ENCODE measurements at regions not wholly inside any gene's neighbourhood (a gene's known extent, or its start where the extent isn't known, plus 50 kb on each side); places are given as distances from the start of the nearest gene placed in this dataset.

DNA sequence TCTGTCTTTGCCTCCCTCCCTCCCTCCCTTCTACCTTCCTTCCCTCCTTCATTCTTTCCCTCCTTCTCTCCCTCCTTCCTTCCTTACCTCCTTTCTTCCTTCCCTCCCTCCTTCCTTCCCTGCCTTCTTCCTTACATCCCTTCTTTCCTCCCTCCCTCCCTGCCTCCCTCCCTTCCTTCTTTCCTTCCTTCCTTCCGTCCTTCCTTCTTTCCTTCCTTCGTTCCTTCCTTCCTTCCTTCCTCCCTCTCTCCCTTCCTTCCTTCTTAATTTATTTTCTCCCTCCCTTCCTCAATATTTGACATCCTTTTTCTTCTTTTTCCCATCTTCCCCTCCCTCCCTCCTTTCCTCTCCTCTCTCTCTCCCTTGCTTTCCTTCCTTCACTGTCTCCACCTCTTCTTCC, 301.8 kb downstream of the GATA3 start:
- TF ChIP-seq, protein P1, sequence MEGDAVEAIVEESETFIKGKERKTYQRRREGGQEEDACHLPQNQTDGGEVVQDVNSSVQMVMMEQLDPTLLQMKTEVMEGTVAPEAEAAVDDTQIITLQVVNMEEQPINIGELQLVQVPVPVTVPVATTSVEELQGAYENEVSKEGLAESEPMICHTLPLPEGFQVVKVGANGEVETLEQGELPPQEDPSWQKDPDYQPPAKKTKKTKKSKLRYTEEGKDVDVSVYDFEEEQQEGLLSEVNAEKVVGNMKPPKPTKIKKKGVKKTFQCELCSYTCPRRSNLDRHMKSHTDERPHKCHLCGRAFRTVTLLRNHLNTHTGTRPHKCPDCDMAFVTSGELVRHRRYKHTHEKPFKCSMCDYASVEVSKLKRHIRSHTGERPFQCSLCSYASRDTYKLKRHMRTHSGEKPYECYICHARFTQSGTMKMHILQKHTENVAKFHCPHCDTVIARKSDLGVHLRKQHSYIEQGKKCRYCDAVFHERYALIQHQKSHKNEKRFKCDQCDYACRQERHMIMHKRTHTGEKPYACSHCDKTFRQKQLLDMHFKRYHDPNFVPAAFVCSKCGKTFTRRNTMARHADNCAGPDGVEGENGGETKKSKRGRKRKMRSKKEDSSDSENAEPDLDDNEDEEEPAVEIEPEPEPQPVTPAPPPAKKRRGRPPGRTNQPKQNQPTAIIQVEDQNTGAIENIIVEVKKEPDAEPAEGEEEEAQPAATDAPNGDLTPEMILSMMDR (conservative IDR thresholded peaks at IDR 0.05 in 1 of 2, IDR thresholded peaks at IDR 0.05 in 1 of 2; ENCODE audit: extremely low read depth in 1 of 2, insufficient read depth in 1 of 2, low read depth in 1 of 2, low read length in 2 of 2) = no peak
- no peak for TF ChIP-seq EZH2 (IDR thresholded peaks at IDR 0.05; ENCODE audit: borderline replicate concordance, low read length)

All from mammary epithelial cell (primary cell).